GM12891 (cell line): ENCODE measurements at regions not wholly inside any gene's neighbourhood (a gene's known extent, or its start where the extent isn't known, plus 50 kb on each side); places are given as distances from the start of the nearest gene placed in this dataset.

Experiments used
- PAX5 ChIP-seq: IDR thresholded peaks from 2 replicates; pipeline ENCODE4 v1.6.1; 2011; ENCODE audit warnings: low read length, moderate library complexity, mild to moderate bottlenecking; ENCODE audit not compliant: insufficient read depth, severe bottlenecking
- POLR2A ChIP-seq: IDR thresholded peaks from 2 replicates; pipeline ENCODE4 v1.6.1; 2011; ENCODE audit warnings: low read depth, low read length, control low read depth
- POLR2AphosphoS5 ChIP-seq: IDR thresholded peaks from 2 replicates; pipeline ENCODE4 v1.6.1; 2011; ENCODE audit warnings: low read depth, low read length, control low read depth
- TAF1 ChIP-seq: IDR thresholded peaks from 2 replicates; pipeline ENCODE4 v1.6.1; 2011; ENCODE audit warnings: low read depth, low read length, control low read depth

DNA sequence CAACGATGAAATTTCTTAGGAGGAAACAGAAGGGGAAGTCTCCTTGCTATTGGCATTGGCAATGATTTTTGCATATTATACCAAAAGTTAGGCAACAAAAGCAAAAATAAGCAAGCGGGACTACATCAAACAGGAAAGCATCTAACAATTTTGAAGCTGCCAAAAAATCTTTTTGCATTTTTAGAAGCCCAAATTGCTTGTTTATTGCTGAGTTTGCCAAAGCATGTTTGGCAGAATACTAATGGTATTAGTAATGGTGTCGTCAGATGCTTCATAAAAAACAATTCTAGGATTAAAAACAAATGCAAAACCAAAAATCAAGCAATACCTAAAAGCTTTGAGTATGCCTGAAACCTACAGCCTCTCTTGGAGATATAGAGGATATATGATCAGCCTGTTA lies 80.0 kb downstream of the GALR1 start:
- TF ChIP-seq PAX5 (no peak), POLR2A (no peak), POLR2AphosphoS5 (no peak), TAF1 (no peak)
